Glutamatergic neuron (in vitro differentiated cells): ENCODE measurements at regions not wholly inside any gene's neighbourhood (a gene's known extent, or its start where the extent isn't known, plus 50 kb on each side); places are given as distances from the start of the nearest gene placed in this dataset.

Experiments
- DNase-seq: peaks from one replicate; pipeline ENCODE4 v3.0.0; 2022
- H3K27ac Mint-ChIP-seq: one replicate; pipeline ENCODE4 v1.8.0; 2020; ENCODE audit warnings: mild to moderate bottlenecking, mixed read lengths, inconsistent platforms; ENCODE audit not compliant: unreplicated experiment
- H3K27me3 Mint-ChIP-seq: one replicate; pipeline ENCODE4 v1.8.0; 2020; ENCODE audit warnings: mild to moderate bottlenecking, moderate library complexity, mixed read lengths, inconsistent platforms; ENCODE audit not compliant: unreplicated experiment
- H3K36me3 Mint-ChIP-seq: one replicate; pipeline ENCODE4 v1.8.0; 2020; ENCODE audit warnings: mild to moderate bottlenecking, mixed read lengths, inconsistent platforms; ENCODE audit not compliant: unreplicated experiment
- H3K4me1 Mint-ChIP-seq: one replicate; pipeline ENCODE4 v1.8.0; 2020; ENCODE audit warnings: mild to moderate bottlenecking, low read depth, mixed read lengths, inconsistent platforms; ENCODE audit not compliant: unreplicated experiment
- H3K4me3 Mint-ChIP-seq: one replicate; pipeline ENCODE4 v1.8.0; 2020; ENCODE audit warnings: mild to moderate bottlenecking, mixed read lengths, inconsistent platforms; ENCODE audit not compliant: unreplicated experiment
- H3K9me3 Mint-ChIP-seq: one replicate; pipeline ENCODE4 v1.8.0; 2020; ENCODE audit warnings: mild to moderate bottlenecking, moderate library complexity, mixed read lengths, inconsistent platforms; ENCODE audit not compliant: unreplicated experiment
- TF ChIP-seq, protein P1 (sequence below): fragments of 200-600 bp; sonication (generic); IDR thresholded peaks from one replicate; pipeline ENCODE4 v1.5.0; 2021; ENCODE audit not compliant: partially characterized antibody, unreplicated experiment

- no peak overlapping the region for H3K27ac Mint-ChIP-seq
- no peaks in the 10 kb centered on the region for H3K36me3 Mint-ChIP-seq
- no peak for DNase-seq
- TF ChIP-seq, protein P1, sequence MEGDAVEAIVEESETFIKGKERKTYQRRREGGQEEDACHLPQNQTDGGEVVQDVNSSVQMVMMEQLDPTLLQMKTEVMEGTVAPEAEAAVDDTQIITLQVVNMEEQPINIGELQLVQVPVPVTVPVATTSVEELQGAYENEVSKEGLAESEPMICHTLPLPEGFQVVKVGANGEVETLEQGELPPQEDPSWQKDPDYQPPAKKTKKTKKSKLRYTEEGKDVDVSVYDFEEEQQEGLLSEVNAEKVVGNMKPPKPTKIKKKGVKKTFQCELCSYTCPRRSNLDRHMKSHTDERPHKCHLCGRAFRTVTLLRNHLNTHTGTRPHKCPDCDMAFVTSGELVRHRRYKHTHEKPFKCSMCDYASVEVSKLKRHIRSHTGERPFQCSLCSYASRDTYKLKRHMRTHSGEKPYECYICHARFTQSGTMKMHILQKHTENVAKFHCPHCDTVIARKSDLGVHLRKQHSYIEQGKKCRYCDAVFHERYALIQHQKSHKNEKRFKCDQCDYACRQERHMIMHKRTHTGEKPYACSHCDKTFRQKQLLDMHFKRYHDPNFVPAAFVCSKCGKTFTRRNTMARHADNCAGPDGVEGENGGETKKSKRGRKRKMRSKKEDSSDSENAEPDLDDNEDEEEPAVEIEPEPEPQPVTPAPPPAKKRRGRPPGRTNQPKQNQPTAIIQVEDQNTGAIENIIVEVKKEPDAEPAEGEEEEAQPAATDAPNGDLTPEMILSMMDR = no peak
- H3K4me3 Mint-ChIP-seq = no peak overlapping the region
- no peaks in the 10 kb centered on the region for H3K9me3 Mint-ChIP-seq
- no peaks in the 10 kb centered on the region for H3K4me1 Mint-ChIP-seq
- H3K27me3 Mint-ChIP-seq = no peaks in the 10 kb centered on the region
Measured at GRCh38 chr6:137791281-137792159, 75.5 kb upstream of the TNFAIP3 start.

- no peaks in the 10 kb centered on the region for H3K9me3 Mint-ChIP-seq
- H3K4me3 Mint-ChIP-seq = no peak overlapping the region
- H3K4me1 Mint-ChIP-seq = no peaks in the 10 kb centered on the region
- no peak overlapping the region for H3K27ac Mint-ChIP-seq
- TF ChIP-seq, protein P1 = no peak
- DNase-seq = no peak
- H3K27me3 Mint-ChIP-seq = no peaks in the 10 kb centered on the region
- H3K36me3 Mint-ChIP-seq = no peaks in the 10 kb centered on the region
Measured at GRCh38 chr6:137792160-137793033, 74.7 kb upstream of the TNFAIP3 start.

- Mint-ChIP-seq H3K4me1 (no peaks in the 10 kb centered on the region), H3K27me3 (no peaks in the 10 kb centered on the region), H3K9me3 (no peaks in the 10 kb centered on the region), H3K4me3 (no peak overlapping the region), H3K36me3 (no peaks in the 10 kb centered on the region), H3K27ac (no peak overlapping the region)
- TF ChIP-seq, protein P1 = no peak
- no peak for DNase-seq
Measured at GRCh38 chr6:137793805-137794515, 73.1 kb upstream of the TNFAIP3 start.

DNA sequence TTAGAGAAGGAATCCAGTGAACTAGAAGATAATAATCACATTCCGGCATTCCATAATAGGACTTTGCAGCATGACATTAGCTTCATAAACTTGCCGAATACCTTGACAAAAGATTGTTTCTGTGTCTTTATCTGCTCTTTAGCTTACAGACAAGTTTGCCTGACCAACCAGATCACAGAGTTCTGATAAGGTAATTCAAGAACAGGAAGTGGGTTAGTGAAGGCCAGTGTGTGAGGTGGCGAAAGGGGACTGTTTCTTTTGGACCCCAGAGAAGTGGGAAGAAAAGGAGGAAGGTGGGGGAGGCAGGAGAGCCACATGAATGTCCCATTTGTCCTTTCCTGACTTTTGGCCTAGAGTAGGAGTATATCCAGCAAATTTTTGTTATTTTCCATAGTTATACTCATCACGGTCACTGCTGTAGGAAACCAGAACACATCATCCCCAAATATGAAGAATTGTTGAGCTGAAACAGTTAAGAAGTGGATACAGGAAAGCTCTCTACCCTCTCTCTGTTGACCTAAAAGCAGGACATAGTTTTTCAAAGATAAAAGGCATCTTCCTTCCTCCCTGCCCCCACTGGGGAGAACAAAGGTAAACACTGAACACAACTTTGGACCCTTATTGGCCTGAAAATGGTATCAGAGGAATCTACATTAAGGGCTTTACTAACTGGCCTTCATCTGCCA is 72.4 kb upstream of the TNFAIP3 start:
- H3K4me3 Mint-ChIP-seq = no peak overlapping the region
- DNase-seq = no peak
- no peaks in the 10 kb centered on the region for H3K36me3 Mint-ChIP-seq
- no peak overlapping the region for H3K27ac Mint-ChIP-seq
- no peaks in the 10 kb centered on the region for H3K9me3 Mint-ChIP-seq
- H3K27me3 Mint-ChIP-seq = no peaks in the 10 kb centered on the region
- TF ChIP-seq, protein P1 = no peak
- no peaks in the 10 kb centered on the region for H3K4me1 Mint-ChIP-seq
